ENCODE measurements at regions not wholly inside any gene's neighbourhood (a gene's known extent, or its start where the extent isn't known, plus 50 kb on each side); places are given as distances from the start of the nearest gene placed in this dataset.

DNA sequence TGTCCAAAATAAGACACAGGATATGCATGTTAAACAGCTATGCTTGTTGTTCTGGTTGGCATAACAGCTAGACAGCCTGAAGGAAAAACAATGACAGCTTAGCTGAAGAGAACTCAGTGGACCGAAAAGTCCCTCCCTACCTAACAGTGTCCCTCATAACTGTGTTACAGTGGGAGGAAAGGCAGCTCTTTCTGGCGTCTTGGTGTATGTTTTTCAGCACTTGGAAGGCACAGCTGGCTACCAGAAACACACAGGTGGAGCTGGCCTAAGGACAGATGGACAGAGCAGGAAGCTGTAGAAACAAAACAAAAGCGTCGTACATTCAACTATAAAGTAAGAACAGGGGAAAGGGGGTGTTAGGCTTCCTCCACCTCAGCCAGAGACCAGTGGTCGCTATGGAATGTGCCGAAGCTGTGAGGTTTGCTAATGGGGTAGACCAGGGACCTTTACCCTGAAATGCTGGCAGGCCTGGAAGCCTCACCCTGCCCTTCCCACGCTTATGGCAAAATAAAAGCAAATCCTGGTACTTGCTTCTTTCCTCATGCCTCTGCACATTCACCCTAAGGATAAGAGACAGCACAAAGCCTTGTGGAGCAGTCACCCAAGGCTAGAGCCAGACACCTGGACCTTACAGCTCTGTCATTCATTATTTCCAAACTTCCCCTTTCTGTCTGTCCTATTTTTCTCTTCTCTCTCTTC, 103.5 kb upstream of the TRIB2 start:
- TF ChIP-seq, protein P1, sequence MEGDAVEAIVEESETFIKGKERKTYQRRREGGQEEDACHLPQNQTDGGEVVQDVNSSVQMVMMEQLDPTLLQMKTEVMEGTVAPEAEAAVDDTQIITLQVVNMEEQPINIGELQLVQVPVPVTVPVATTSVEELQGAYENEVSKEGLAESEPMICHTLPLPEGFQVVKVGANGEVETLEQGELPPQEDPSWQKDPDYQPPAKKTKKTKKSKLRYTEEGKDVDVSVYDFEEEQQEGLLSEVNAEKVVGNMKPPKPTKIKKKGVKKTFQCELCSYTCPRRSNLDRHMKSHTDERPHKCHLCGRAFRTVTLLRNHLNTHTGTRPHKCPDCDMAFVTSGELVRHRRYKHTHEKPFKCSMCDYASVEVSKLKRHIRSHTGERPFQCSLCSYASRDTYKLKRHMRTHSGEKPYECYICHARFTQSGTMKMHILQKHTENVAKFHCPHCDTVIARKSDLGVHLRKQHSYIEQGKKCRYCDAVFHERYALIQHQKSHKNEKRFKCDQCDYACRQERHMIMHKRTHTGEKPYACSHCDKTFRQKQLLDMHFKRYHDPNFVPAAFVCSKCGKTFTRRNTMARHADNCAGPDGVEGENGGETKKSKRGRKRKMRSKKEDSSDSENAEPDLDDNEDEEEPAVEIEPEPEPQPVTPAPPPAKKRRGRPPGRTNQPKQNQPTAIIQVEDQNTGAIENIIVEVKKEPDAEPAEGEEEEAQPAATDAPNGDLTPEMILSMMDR (IDR thresholded peaks at IDR 0.05), result no peak
- TF ChIP-seq POLR2A (IDR thresholded peaks at IDR 0.05), result no peak
